ENCODE measurements at regions not wholly inside any gene's neighbourhood (a gene's known extent, or its start where the extent isn't known, plus 50 kb on each side); places are given as distances from the start of the nearest gene placed in this dataset.

- ATAC-seq (ENCODE audit: insufficient number of reproducible peaks, low FRiP score, low read depth): no peak
Measured at GRCh38 chr10:131679926-131680325, 220.9 kb upstream of the PPP2R2D start.

GRCh38 chr10:131681122-131681521, 219.7 kb upstream of the PPP2R2D start:
- no peak for ATAC-seq (ENCODE audit: insufficient number of reproducible peaks, low FRiP score, low read depth)
- Histone ChIP-seq H3K4me3 (no peak overlapping the region), H3K36me3 (no peaks in the 10 kb centered on the region), H3K9me3 (no peaks in the 10 kb centered on the region), H3K27ac (no peak overlapping the region), H3K27me3 (replicated peaks; ENCODE audit: insufficient read depth) (no peaks in the 10 kb centered on the region), H3K4me1 (ENCODE audit: control insufficient read depth in 1 of 2, low read depth in 2 of 2) (no peaks in the 10 kb centered on the region)
- no peak for DNase-seq (ENCODE audit: low spot score)
- no peak for TF ChIP-seq CTCF (IDR thresholded peaks at IDR 0.05)

More at GRCh38 chr10:131679926-131680325, 220.9 kb upstream of the PPP2R2D start:
- H3K4me3 ChIP-seq: no peak overlapping the region
- H3K27me3 ChIP-seq (replicated peaks; ENCODE audit: insufficient read depth): no peaks in the 10 kb centered on the region
- no peaks in the 10 kb centered on the region for H3K4me1 ChIP-seq (ENCODE audit: control insufficient read depth in 1 of 2, low read depth in 2 of 2)
- no peaks in the 10 kb centered on the region for H3K9me3 ChIP-seq
- no peak overlapping the region for H3K27ac ChIP-seq
- TF ChIP-seq CTCF (IDR thresholded peaks at IDR 0.05): no peak
- H3K36me3 ChIP-seq: no peaks in the 10 kb centered on the region
- DNase-seq (ENCODE audit: low spot score): no peak

GRCh38 chr10:131681656-131682055, 219.2 kb upstream of the PPP2R2D start:
- no peaks in the 10 kb centered on the region for H3K9me3 ChIP-seq
- H3K4me3 ChIP-seq: no peak overlapping the region
- H3K36me3 ChIP-seq: no peaks in the 10 kb centered on the region
- ATAC-seq (ENCODE audit: insufficient number of reproducible peaks, low FRiP score, low read depth) (no peak), DNase-seq (ENCODE audit: low spot score) (no peak)
- H3K4me1 ChIP-seq (ENCODE audit: control insufficient read depth in 1 of 2, low read depth in 2 of 2): no peaks in the 10 kb centered on the region
- no peak for TF ChIP-seq CTCF (IDR thresholded peaks at IDR 0.05)
- H3K27me3 ChIP-seq (replicated peaks; ENCODE audit: insufficient read depth): no peaks in the 10 kb centered on the region
- no peak overlapping the region for H3K27ac ChIP-seq

- DNase-seq (ENCODE audit: low spot score) (no peak), ATAC-seq (ENCODE audit: insufficient number of reproducible peaks, low FRiP score, low read depth) (no peak)
- no peaks in the 10 kb centered on the region for H3K36me3 ChIP-seq
- H3K4me1 ChIP-seq (ENCODE audit: control insufficient read depth in 1 of 2, low read depth in 2 of 2): no peaks in the 10 kb centered on the region
- no peaks in the 10 kb centered on the region for H3K27me3 ChIP-seq (replicated peaks; ENCODE audit: insufficient read depth)
- H3K27ac ChIP-seq: no peak overlapping the region
- no peak for TF ChIP-seq CTCF (IDR thresholded peaks at IDR 0.05)
- no peak overlapping the region for H3K4me3 ChIP-seq
- H3K9me3 ChIP-seq: no peaks in the 10 kb centered on the region
Measured at GRCh38 chr10:131682271-131682962, 218.4 kb upstream of the PPP2R2D start.

GRCh38 chr10:131683281-131683861, 217.4 kb upstream of the PPP2R2D start:
- no peaks in the 10 kb centered on the region for H3K4me1 ChIP-seq (ENCODE audit: control insufficient read depth in 1 of 2, low read depth in 2 of 2)
- H3K27me3 ChIP-seq (replicated peaks; ENCODE audit: insufficient read depth): no peaks in the 10 kb centered on the region
- no peak for TF ChIP-seq CTCF (IDR thresholded peaks at IDR 0.05)
- ATAC-seq (ENCODE audit: insufficient number of reproducible peaks, low FRiP score, low read depth): no peak
- no peak overlapping the region for H3K27ac ChIP-seq
- H3K9me3 ChIP-seq: no peaks in the 10 kb centered on the region
- H3K36me3 ChIP-seq: no peaks in the 10 kb centered on the region
- H3K4me3 ChIP-seq: no peak overlapping the region
- DNase-seq (ENCODE audit: low spot score): no peak

Measured in thoracic aorta (tissue), 2 donors.